G401.6 (cell line): ENCODE measurements at regions not wholly inside any gene's neighbourhood (a gene's known extent, or its start where the extent isn't known, plus 50 kb on each side); places are given as distances from the start of the nearest gene placed in this dataset.

ENCODE experiments used
- FAIRE-seq: peaks from 2 replicates; lab custom pipeline; 2012; peaks lifted over from hg19 to GRCh38; lab: Jason Lieb, UNC

DNA sequence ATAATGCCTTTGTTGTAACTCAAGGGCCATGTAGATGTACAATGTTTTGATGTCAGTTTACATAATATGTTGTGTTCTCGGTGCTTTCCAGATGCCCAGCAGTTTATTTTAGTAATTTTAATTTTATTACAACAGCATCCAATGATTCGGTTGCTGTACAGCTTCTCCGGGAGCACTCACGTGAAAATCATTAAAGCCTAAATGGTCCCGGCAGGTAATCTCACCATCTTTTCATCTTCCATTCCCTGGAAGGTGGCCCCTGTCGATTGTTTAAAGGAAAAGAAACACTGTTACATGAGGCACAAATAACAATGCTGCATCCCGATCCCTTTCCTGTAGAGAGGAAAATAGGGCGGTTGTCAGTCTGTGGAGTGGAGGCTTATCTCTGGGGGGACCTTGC is 498.1 kb downstream of the SLC4A3 start:
- no peak for FAIRE-seq

DNA sequence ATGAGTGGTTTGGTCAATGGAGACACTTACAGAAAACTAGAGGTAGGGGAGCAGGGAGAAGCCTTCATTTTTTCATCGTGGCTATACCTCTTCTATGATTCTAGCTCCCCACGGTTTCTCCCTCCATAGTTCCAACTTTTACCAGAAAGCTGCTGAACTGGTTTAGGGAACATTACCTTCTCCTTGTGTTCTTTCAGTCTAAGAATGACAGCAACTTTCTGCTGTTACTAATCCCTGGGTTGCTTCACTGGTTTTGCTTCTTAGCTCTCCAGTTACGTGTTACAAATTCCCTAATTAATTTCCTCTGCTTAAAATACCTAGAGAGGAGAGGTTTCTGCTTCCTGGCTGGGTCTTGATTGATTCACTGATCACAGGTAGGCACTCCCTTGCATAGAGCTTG is 499.9 kb downstream of the SLC4A3 start:
- FAIRE-seq: no peak

- no peak for FAIRE-seq
Observed at GRCh38 chr2:220127876-220128275, 500.4 kb downstream of the SLC4A3 start.

- no peak for FAIRE-seq
Observed at GRCh38 chr2:220129391-220129790, 502.0 kb downstream of the SLC4A3 start.

GRCh38 chr2:220134756-220135534 is 507.5 kb downstream of the SLC4A3 start:
- FAIRE-seq: no peak

GRCh38 chr2:220143336-220143735 is 515.9 kb downstream of the SLC4A3 start:
- no peak for FAIRE-seq

- FAIRE-seq: no peak
Observed at GRCh38 chr2:220144411-220144810, 517.0 kb downstream of the SLC4A3 start.

- no peak for FAIRE-seq
Observed at GRCh38 chr2:220147161-220148038, 520.0 kb downstream of the SLC4A3 start.

DNA sequence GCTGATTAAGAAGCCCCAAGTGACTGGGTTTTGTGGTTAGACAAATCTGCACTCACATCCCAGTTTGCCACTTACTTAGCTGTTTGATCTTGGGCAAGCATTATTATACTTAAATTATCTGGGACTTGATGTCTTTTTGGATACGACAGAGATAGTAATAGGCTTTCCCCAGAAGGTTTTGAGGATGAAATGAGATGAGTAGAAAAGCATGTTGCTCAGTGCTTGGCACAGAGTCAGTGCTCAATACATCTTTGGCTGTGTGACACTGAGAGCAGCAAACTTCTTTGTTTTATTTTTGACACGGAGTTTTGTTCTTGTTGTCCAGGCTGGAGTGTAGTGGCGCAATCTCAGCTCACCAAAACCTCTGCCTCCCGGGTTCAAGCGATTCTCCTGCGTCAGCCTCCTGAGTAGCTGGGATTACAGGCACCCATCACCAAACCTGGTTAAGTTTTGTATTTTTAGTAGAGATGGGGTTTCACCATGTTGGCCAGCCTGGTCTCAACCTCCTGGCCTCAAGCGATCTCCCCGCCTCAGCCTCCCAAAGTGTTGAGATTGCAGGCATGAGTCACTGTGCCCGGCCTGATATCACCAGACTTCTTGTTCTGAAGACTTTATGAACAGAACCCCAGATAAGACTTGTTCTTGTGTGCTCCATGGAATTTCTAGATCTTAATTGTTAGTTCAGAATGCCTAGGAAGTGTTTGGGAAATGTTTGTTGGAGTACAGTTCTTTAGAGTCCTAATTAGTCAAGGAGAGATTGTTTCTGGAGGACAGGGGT is 521.2 kb downstream of the SLC4A3 start:
- FAIRE-seq: no peak

GRCh38 chr2:220151341-220151740 is 523.9 kb downstream of the SLC4A3 start:
- no peak for FAIRE-seq

GRCh38 chr2:220152281-220152935 is 525.0 kb downstream of the SLC4A3 start:
- FAIRE-seq: no peak

- FAIRE-seq: no peak
Observed at GRCh38 chr2:220153118-220153517, 525.7 kb downstream of the SLC4A3 start.

DNA sequence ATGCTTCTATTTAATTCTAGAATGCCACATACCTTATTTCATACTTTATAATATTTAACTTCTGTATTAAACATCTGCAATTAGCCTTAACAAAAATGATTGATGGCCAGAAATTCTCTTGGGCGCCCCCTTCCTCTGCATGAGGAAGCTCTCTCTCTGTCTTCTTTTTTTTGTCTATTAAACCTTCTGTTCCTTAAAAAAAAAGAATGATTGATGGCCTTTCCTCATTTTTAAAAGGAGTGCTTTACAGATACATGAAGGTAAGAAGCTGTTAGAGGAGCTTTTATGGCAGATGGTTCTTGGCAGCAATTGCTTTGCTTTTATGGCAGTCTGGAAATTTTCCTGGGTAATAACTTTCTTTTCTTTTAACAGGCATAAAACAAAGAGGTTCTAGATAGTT is 526.9 kb downstream of the SLC4A3 start:
- no peak for FAIRE-seq

DNA sequence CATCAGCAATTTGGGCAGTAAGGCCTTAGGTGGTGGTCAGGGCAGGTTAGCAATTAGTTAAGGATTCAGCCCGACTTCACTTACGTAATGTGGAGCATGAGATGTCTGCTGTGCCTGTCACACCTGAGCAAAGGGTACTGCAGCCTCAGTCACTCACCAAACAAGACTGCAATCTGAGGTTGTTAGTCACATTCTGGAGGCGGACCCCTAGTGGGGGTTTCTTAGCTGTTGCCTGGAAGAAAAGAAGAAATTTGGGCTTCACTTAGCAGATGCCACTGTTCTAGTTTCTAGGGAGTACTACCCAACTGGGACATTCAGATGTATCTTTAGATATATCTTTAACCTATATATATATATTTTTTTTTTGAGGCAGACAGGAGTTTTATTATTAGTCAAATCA is 529.9 kb downstream of the SLC4A3 start:
- no peak for FAIRE-seq

DNA sequence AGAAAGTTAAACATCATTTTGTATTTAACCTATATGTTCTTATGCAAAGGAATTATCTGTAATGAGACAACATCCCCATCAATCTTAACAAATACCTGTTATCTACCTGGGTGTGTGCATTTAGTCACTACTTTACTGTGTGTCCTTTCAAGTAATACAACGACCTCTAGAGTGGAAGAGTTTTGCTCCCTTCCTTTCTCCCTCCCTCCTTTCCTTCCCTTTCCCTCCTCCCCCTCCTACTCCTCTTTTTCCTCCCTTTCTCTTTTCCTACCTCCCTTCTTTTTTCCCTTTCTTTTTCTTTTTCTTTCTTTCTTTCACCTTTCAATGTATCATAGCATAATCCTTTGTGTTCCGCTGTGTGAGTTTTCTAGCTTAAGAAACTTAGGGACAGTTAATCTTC is 532.3 kb downstream of the SLC4A3 start:
- FAIRE-seq: no peak

DNA sequence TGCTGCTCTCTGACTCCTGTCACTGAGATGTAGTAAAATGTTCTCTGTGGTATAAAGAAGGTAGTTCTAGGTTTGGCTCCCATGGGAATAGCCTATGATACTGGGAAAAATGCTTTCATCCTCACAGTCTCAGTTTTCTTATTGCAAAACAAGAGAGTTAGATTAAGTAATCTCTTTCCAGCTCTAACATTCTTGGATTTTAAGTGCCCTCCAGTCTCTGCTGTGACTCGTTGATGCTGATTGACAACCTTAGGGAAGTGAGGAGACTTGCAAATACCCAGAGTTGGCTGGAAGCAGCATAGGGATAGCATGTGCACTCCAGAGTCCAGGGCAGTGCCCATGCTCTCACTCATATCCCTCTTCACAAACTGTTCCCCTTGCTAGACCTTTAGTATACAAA is 534.9 kb downstream of the SLC4A3 start:
- no peak for FAIRE-seq

DNA sequence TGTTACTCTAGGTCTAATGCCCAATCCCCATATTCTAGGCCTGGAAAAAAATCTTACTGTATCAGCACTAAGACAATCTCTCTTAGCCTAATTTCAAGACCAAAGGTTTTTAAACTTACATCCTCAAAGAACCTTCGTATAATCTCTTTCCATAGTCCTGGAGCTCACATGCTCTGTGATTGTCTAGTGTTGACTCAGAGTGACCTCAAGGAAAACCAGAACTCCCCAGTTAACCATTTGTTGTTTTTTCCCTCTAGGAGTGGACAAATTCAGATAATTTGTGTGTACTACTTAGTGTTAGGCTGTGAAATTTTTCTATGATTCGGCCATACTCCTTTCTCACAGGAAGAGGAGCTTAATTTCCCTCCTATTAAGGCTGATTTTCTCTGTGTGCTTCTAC is 536.1 kb downstream of the SLC4A3 start:
- FAIRE-seq: no peak

GRCh38 chr2:220165401-220165800 is 538.0 kb downstream of the SLC4A3 start:
- no peak for FAIRE-seq

DNA sequence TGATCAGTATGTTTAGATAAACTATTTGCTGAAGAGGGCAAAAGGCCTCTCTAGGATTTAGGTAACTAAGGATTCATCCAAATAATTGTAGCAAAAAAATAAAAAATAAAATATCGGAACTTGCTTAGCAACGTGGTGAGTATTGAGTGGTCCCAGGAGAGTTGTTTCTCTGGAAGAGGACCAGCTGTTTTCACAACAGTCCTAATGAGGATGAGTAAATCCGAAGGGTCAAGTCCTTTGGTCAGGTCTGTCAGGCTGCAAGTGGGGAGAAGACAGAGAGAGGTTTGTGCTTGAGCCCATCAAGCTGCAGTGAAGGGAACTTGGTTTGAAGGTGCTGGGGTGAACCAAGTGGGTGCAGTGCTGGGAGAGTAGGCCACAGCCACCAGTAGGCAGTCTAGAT is 539.2 kb downstream of the SLC4A3 start:
- no peak for FAIRE-seq

- no peak for FAIRE-seq
Observed at GRCh38 chr2:220167956-220168355, 540.5 kb downstream of the SLC4A3 start.

DNA sequence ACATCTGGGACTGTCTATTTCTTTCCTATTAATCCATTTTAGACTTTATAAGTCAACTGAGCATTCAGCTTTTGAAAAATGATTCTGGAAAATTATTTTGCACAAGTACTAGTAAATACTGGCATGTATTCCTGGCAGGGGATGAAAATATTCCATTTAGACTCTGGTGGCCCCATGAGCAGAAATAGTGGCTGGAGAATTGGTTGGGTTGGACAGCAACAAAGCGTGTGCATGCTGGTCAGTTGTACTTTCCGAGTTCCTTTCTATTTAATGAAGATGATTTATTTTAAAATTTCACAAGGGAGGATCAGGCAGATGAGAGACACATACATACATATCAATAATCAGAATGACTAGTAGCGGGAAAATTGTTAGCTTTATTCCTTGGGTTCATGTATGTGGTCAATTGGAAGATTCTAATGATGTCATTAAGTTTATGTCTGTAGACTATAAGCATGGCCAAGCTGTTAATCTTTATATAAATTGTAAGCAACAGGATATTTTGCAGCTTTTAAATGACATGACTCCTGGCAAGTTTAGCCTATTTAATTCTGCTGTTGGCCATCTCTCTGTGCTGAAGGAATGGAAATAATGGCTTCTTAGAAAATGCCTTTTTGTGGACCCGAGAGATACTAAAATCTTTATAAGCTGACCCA is 541.6 kb downstream of the SLC4A3 start:
- FAIRE-seq: no peak

DNA sequence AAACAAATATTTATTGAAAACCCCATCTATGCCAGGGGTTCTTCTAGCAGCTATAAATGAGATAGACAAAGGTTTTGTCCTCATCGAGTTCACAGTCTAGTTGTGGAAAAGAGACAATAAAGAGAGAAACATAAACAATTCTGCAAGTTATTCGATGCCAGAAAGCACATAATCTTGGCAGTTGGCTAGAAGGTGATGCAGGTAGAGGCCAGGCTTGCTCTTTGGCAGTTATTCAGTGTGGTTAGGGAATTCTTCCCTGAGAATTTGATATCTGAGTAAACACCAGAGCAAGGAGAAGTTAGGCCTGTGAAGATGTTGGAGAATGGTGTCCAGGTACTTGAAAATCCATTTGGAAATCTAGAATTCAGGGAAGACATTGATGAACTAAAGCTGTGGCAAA is 547.4 kb downstream of the SLC4A3 start:
- FAIRE-seq: no peak
